SH-SY5Y (cell line): ENCODE measurements at regions not wholly inside any gene's neighbourhood (a gene's known extent, or its start where the extent isn't known, plus 50 kb on each side); places are given as distances from the start of the nearest gene placed in this dataset.

Experiments used
- GATA2 ChIP-seq: IDR thresholded peaks from 2 replicates; pipeline ENCODE4 v1.6.1; 2011; ENCODE audit warnings: mild to moderate bottlenecking, low read depth, low read length
- GATA3 ChIP-seq: IDR thresholded peaks from 2 replicates; pipeline ENCODE4 v1.6.1; 2011; ENCODE audit warnings: low read depth, mild to moderate bottlenecking, low read length, moderate library complexity

DNA sequence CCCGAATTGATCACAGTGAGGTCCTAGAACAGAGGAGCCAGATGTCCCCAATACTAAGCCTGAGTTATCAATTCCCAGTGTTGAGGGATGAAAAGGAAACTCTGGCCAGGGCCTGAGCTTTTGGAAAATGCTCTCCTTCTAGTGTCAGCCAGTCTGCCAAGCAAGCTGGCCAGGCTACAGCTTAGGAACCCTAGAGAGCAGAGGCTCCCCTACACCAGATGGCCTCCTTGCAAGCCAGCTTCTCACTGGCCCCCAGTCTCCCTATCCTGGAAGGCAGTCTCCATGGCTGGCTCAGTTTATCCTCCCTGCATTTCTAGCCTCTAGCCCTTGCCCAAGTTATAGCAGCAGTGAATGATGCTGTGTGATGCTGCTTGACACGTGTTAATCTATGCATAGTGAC is 204.7 kb upstream of the WWC1 start:
- no peak for TF ChIP-seq GATA2
- no peak for TF ChIP-seq GATA3
